ENCODE measurements at regions not wholly inside any gene's neighbourhood (a gene's known extent, or its start where the extent isn't known, plus 50 kb on each side); places are given as distances from the start of the nearest gene placed in this dataset.

DNA sequence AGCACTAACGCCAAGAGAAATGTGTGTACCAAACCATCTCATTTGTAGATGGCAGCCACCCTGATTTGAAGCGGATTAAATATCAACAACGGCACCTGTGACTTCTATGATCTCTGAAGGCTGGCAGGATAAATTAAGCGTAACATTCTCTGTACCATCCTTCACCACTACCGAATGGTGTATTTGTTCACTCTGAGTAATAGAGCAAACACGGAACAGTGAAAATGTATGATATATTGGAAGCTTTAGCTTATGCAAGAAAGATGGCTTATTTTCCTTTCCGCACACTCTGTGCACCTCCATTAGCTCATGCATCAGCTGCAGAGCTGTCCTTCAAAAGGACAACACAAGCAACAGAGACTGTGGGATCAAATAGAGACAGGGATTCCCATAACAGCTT lies 431.1 kb downstream of the PRELID2 start:
- TF ChIP-seq CTCF (IDR thresholded peaks at IDR 0.05; ENCODE audit: low read depth, low read length) (no peak), EZH2phosphoT487 (IDR thresholded peaks at IDR 0.05; ENCODE audit: low read depth) (no peak)
